ENCODE measurements at regions not wholly inside any gene's neighbourhood (a gene's known extent, or its start where the extent isn't known, plus 50 kb on each side); places are given as distances from the start of the nearest gene placed in this dataset.

- no peak overlapping the region for H3K9ac ChIP-seq (ENCODE audit: insufficient read length, low read depth)
- DNase-seq (ENCODE audit: low read depth, low spot score): no peak
- TF ChIP-seq SUZ12 (IDR thresholded peaks at IDR 0.05; ENCODE audit: extremely low read depth, insufficient read depth, insufficient read length): no peak
- no peak for TF ChIP-seq ZNF274 (IDR thresholded peaks at IDR 0.05; ENCODE audit: low read depth, low read length)
- no peak for TF ChIP-seq YY1 (IDR thresholded peaks at IDR 0.05; ENCODE audit: insufficient read depth, insufficient read length)
- H3K4me1 ChIP-seq (ENCODE audit: insufficient read depth, insufficient read length): no peaks in the 10 kb centered on the region
- H3K4me3 ChIP-seq (ENCODE audit: insufficient read length, low read depth): no peak overlapping the region
- no peaks in the 10 kb centered on the region for H3K36me3 ChIP-seq (ENCODE audit: insufficient read depth, insufficient read length, low read length)
- H3K27me3 ChIP-seq (ENCODE audit: insufficient read depth, insufficient read length): no peaks in the 10 kb centered on the region
- H3K9me3 ChIP-seq (ENCODE audit: insufficient read depth, low read length): no peaks in the 10 kb centered on the region
Measured at GRCh38 chr6:109242029-109242428, 140.2 kb downstream of the CD164 start.

DNA sequence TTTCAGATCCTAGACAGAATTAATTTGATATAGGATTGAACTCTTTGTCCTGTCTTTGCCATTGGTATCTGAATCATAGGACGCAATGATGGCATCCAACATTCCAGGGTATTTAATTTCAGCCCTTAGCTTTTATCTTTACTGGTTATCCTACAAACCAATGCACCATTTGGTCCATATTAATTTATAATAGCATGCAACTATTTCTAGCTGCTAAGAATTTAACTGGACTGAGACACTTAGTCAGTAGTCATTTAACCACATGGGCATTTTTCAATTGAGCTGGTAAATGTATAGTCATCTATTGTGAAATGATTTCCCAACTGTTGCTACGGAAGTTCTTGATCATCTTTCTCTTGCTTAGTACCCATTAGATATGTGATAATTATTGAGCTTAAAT, 141.1 kb downstream of the CD164 start:
- no peaks in the 10 kb centered on the region for H3K4me1 ChIP-seq (ENCODE audit: insufficient read depth, insufficient read length)
- H3K9me3 ChIP-seq (ENCODE audit: insufficient read depth, low read length): no peaks in the 10 kb centered on the region
- no peak for DNase-seq (ENCODE audit: low read depth, low spot score)
- H3K9ac ChIP-seq (ENCODE audit: insufficient read length, low read depth): no peak overlapping the region
- no peaks in the 10 kb centered on the region for H3K36me3 ChIP-seq (ENCODE audit: insufficient read depth, insufficient read length, low read length)
- TF ChIP-seq ZNF274 (IDR thresholded peaks at IDR 0.05; ENCODE audit: low read depth, low read length) (no peak), YY1 (IDR thresholded peaks at IDR 0.05; ENCODE audit: insufficient read depth, insufficient read length) (no peak), SUZ12 (IDR thresholded peaks at IDR 0.05; ENCODE audit: extremely low read depth, insufficient read depth, insufficient read length) (no peak)
- no peak overlapping the region for H3K4me3 ChIP-seq (ENCODE audit: insufficient read length, low read depth)
- no peaks in the 10 kb centered on the region for H3K27me3 ChIP-seq (ENCODE audit: insufficient read depth, insufficient read length)

DNA sequence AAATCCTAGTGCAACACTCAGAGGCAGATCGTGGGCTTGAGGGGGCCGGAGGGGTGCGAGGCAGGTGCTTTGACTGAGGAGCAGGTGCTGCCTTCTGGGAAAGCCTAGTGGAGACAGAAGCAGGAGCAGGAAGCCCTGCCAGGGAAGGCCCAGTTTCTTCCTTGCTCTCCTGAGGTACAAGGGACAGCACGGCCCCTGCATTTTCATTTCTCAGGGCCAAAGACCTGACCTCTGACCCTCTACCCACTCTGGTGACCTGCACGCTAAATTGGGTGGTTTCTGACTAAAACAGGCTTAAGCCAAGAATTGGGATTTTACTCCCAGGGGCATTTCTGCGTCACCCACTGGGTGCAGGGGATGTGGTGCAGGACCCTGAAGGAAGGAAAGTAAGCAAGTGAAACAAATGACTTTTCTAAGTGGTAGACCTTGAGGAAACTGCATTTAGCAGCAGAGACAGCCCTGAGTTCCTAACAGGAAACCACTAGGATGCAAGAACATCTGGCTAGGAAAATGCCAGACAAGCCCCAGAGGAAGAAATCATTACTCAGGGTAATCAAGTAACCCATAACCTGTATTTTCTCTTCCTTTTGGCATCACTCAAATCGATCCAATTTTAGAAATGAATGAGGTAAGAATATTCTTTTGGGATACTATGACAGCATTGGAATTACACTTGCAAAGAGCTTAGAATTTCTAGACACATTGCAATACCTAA, 141.7 kb downstream of the CD164 start:
- H3K36me3 ChIP-seq (ENCODE audit: insufficient read depth, insufficient read length, low read length): no peaks in the 10 kb centered on the region
- H3K4me3 ChIP-seq (ENCODE audit: insufficient read length, low read depth): no peak overlapping the region
- H3K9ac ChIP-seq (ENCODE audit: insufficient read length, low read depth): no peak overlapping the region
- H3K27me3 ChIP-seq (ENCODE audit: insufficient read depth, insufficient read length): no peaks in the 10 kb centered on the region
- DNase-seq (ENCODE audit: low read depth, low spot score): no peak
- no peaks in the 10 kb centered on the region for H3K4me1 ChIP-seq (ENCODE audit: insufficient read depth, insufficient read length)
- H3K9me3 ChIP-seq (ENCODE audit: insufficient read depth, low read length): no peaks in the 10 kb centered on the region
- no peak for TF ChIP-seq ZNF274 (IDR thresholded peaks at IDR 0.05; ENCODE audit: low read depth, low read length)
- no peak for TF ChIP-seq SUZ12 (IDR thresholded peaks at IDR 0.05; ENCODE audit: extremely low read depth, insufficient read depth, insufficient read length)
- no peak for TF ChIP-seq YY1 (IDR thresholded peaks at IDR 0.05; ENCODE audit: insufficient read depth, insufficient read length)

DNA sequence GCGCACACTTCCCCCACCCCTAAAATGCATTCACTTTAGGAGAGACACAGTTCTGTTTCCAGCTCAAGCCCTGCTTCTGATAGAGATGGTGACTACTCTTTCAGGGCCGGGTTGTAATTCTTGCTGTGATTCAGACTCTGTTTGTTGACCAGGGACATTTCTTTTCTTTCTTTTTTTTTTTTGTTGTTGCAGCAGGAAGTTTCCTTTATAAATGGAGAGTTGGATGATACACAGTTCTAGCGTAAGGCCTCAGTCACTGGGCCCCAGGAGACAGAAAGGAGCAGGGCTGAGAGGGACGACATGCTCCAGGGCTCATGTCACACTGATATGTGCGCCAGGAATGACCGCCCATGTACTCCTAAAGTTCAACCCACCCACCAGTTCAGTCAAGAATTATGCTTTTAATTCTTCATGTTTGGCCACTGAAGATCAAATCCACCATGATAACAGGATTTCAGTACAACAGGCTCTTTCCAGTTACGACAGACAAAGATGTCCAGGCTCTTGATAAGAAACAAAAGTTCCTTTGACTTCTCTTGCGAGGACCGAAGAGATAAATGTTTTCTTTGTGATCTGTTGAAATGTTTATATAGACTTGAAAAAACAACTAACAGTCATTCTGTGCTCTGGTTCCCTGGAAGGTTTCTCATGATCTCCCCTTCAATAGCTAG, 142.5 kb downstream of the CD164 start:
- no peak overlapping the region for H3K9ac ChIP-seq (ENCODE audit: insufficient read length, low read depth)
- no peaks in the 10 kb centered on the region for H3K9me3 ChIP-seq (ENCODE audit: insufficient read depth, low read length)
- DNase-seq (ENCODE audit: low read depth, low spot score): no peak
- H3K4me3 ChIP-seq (ENCODE audit: insufficient read length, low read depth): no peak overlapping the region
- H3K27me3 ChIP-seq (ENCODE audit: insufficient read depth, insufficient read length): no peaks in the 10 kb centered on the region
- TF ChIP-seq ZNF274 (IDR thresholded peaks at IDR 0.05; ENCODE audit: low read depth, low read length): no peak
- TF ChIP-seq YY1 (IDR thresholded peaks at IDR 0.05; ENCODE audit: insufficient read depth, insufficient read length): no peak
- TF ChIP-seq SUZ12 (IDR thresholded peaks at IDR 0.05; ENCODE audit: extremely low read depth, insufficient read depth, insufficient read length): no peak
- H3K36me3 ChIP-seq (ENCODE audit: insufficient read depth, insufficient read length, low read length): no peaks in the 10 kb centered on the region
- no peaks in the 10 kb centered on the region for H3K4me1 ChIP-seq (ENCODE audit: insufficient read depth, insufficient read length)

- TF ChIP-seq YY1 (IDR thresholded peaks at IDR 0.05; ENCODE audit: insufficient read depth, insufficient read length): no peak
- no peak overlapping the region for H3K4me3 ChIP-seq (ENCODE audit: insufficient read length, low read depth)
- H3K9me3 ChIP-seq (ENCODE audit: insufficient read depth, low read length): no peaks in the 10 kb centered on the region
- no peak overlapping the region for H3K9ac ChIP-seq (ENCODE audit: insufficient read length, low read depth)
- H3K4me1 ChIP-seq (ENCODE audit: insufficient read depth, insufficient read length): no peaks in the 10 kb centered on the region
- no peaks in the 10 kb centered on the region for H3K36me3 ChIP-seq (ENCODE audit: insufficient read depth, insufficient read length, low read length)
- H3K27me3 ChIP-seq (ENCODE audit: insufficient read depth, insufficient read length): no peaks in the 10 kb centered on the region
- DNase-seq (ENCODE audit: low read depth, low spot score): no peak
Measured at GRCh38 chr6:109239160-109239559, 143.1 kb downstream of the CD164 start.

DNA sequence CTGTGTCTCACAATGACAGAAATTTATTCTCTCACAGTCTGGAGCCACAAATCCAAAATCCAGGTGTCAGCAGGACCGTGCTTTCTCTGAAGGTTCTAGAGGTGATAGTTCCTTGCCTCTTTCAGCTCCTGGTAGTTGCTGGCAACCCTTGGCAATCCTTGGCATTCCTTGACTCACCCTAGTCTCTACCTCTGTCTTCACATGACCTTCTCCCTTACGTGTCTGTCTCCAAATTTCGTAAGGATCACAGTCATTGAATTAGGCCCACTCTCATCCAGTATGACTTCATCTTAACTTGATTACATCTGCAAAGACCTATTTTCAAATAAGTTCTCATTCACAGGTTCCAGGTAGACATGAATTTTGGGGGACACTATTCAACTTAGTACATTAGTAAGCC, 143.1 kb downstream of the CEP57L1 start:
- no peak overlapping the region for H3K4me3 ChIP-seq (ENCODE audit: insufficient read length, low read depth)
- no peaks in the 10 kb centered on the region for H3K36me3 ChIP-seq (ENCODE audit: insufficient read depth, insufficient read length, low read length)
- no peaks in the 10 kb centered on the region for H3K4me1 ChIP-seq (ENCODE audit: insufficient read depth, insufficient read length)
- no peak for TF ChIP-seq ZNF274 (IDR thresholded peaks at IDR 0.05; ENCODE audit: low read depth, low read length)
- no peak for TF ChIP-seq YY1 (IDR thresholded peaks at IDR 0.05; ENCODE audit: insufficient read depth, insufficient read length)
- no peak for TF ChIP-seq SUZ12 (IDR thresholded peaks at IDR 0.05; ENCODE audit: extremely low read depth, insufficient read depth, insufficient read length)
- no peaks in the 10 kb centered on the region for H3K9me3 ChIP-seq (ENCODE audit: insufficient read depth, low read length)
- DNase-seq (ENCODE audit: low read depth, low spot score): no peak
- no peak overlapping the region for H3K9ac ChIP-seq (ENCODE audit: insufficient read length, low read depth)
- no peaks in the 10 kb centered on the region for H3K27me3 ChIP-seq (ENCODE audit: insufficient read depth, insufficient read length)

DNA sequence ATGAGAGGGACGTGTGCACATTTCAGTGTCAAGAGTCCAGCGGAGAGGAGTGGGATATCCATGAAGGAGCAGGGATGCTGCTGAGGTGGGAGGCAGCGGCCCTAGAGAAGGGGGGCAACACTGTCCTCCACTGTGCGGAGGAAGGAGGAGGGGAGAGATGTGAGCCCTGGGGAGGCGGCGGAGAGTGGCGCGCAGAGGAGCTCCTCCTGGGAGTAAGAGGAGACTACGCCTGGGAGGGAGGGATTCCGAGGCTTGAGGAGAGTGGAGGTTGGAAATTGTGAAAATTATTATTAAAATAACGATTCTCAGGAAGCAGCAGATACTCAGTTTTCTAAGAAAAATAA, 142.7 kb downstream of the CEP57L1 start:
- Histone ChIP-seq H3K27me3 (ENCODE audit: insufficient read depth, insufficient read length) (no peaks in the 10 kb centered on the region), H3K9me3 (ENCODE audit: insufficient read depth, low read length) (no peaks in the 10 kb centered on the region), H3K4me3 (ENCODE audit: insufficient read length, low read depth) (no peak overlapping the region), H3K9ac (ENCODE audit: insufficient read length, low read depth) (no peak overlapping the region), H3K4me1 (ENCODE audit: insufficient read depth, insufficient read length) (no peaks in the 10 kb centered on the region), H3K36me3 (ENCODE audit: insufficient read depth, insufficient read length, low read length) (no peaks in the 10 kb centered on the region)
- TF ChIP-seq YY1 (IDR thresholded peaks at IDR 0.05; ENCODE audit: insufficient read depth, insufficient read length): no peak
- no peak for TF ChIP-seq ZNF274 (IDR thresholded peaks at IDR 0.05; ENCODE audit: low read depth, low read length)
- TF ChIP-seq SUZ12 (IDR thresholded peaks at IDR 0.05; ENCODE audit: extremely low read depth, insufficient read depth, insufficient read length): no peak
- no peak for DNase-seq (ENCODE audit: low read depth, low spot score)
